HAP-1 (cell line): ENCODE measurements at regions not wholly inside any gene's neighbourhood (a gene's known extent, or its start where the extent isn't known, plus 50 kb on each side); places are given as distances from the start of the nearest gene placed in this dataset.

Experiments used
- DNase-seq, 2 experiments: peaks; one replicate each; pipeline ENCODE4 v3.0.0-alpha.2; 2016 to 2020; ENCODE audit warnings: low spot score in 2 of 2
- H3K27me3 ChIP-seq: fragments of 250-450 bp; sonication (Bioruptor Pico); 2 replicates; pipeline ENCODE4 v1.5.1; 2020; ENCODE audit warnings: low read depth, mild to moderate bottlenecking, moderate library complexity
- H3K36me3 ChIP-seq: fragments of 250-450 bp; sonication (Bioruptor Pico); replicated peaks from 2 replicates; pipeline ENCODE4 v1.5.1; 2020; ENCODE audit warnings: mild to moderate bottlenecking
- H3K4me1 ChIP-seq: fragments of 250-450 bp; sonication (Bioruptor Pico); 2 replicates; pipeline ENCODE4 v1.5.1; 2020; ENCODE audit warnings: mild to moderate bottlenecking
- H3K4me3 ChIP-seq: fragments of 250-450 bp; sonication (Bioruptor Pico); 2 replicates; pipeline ENCODE4 v1.5.1; 2020; ENCODE audit warnings: mild to moderate bottlenecking, moderate library complexity
- H3K9me3 ChIP-seq: fragments of 250-450 bp; sonication (Bioruptor Pico); 2 replicates; pipeline ENCODE4 v1.5.1; 2020; ENCODE audit warnings: mild to moderate bottlenecking, moderate library complexity
- in situ Hi-C: fragments of 300-500 bp; cut with MboI; formaldehyde crosslinking; loops from 3 replicates; pipeline ENCODE4 v1.14.3; 2020; ENCODE audit warnings: low sequenced_read_pairs, inconsistent platforms, mixed read lengths

- in situ Hi-C loops, result no loop called here
- no peak overlapping the region for H3K4me3 ChIP-seq
Observed at GRCh38 chr9:86515221-86515620, 161.0 kb upstream of the TUT7 start.

GRCh38 chr9:86513429-86513828 lies 159.2 kb upstream of the TUT7 start:
- Histone ChIP-seq H3K27me3 (peaks cover 3% of the 10 kb centered on the region; the same call in 1 of the 2 replicates), H3K9me3 (no peaks in the 10 kb centered on the region), H3K4me1 (no peaks in the 10 kb centered on the region), H3K4me3 (no peak overlapping the region), H3K36me3 (no peaks in the 10 kb centered on the region)
- in situ Hi-C loops, result no loop called here
- no peak for DNase-seq

More at GRCh38 chr9:86515221-86515620, 161.0 kb upstream of the TUT7 start:
- Histone ChIP-seq H3K9me3 (no peaks in the 10 kb centered on the region), H3K36me3 (no peaks in the 10 kb centered on the region), H3K27me3 (peaks cover 3% of the 10 kb centered on the region; the same call in 1 of the 2 replicates), H3K4me1 (no peaks in the 10 kb centered on the region)
- DNase-seq, result no peak

- Histone ChIP-seq H3K9me3 (no peaks in the 10 kb centered on the region), H3K4me3 (no peak overlapping the region), H3K4me1 (no peaks in the 10 kb centered on the region), H3K27me3 (peaks cover 4% of the 10 kb centered on the region; the same call in 1 of the 2 replicates), H3K36me3 (no peaks in the 10 kb centered on the region)
- in situ Hi-C loops, result no loop called here
- DNase-seq, result no peak
Observed at GRCh38 chr9:86512929-86513328, 158.7 kb upstream of the TUT7 start.

- Histone ChIP-seq H3K27me3 (peaks cover 6% of the 10 kb centered on the region; the same call in 1 of the 2 replicates), H3K4me1 (no peaks in the 10 kb centered on the region), H3K9me3 (no peaks in the 10 kb centered on the region), H3K36me3 (no peaks in the 10 kb centered on the region), H3K4me3 (no peak overlapping the region)
- no peak for DNase-seq
- in situ Hi-C loops, result no loop called here
Observed at GRCh38 chr9:86511614-86512360, 157.6 kb upstream of the TUT7 start.

- Histone ChIP-seq H3K9me3 (no peaks in the 10 kb centered on the region), H3K36me3 (no peaks in the 10 kb centered on the region), H3K4me1 (no peaks in the 10 kb centered on the region), H3K4me3 (no peak overlapping the region), H3K27me3 (0 out of 2 replicates have a peak, but pooled peaks cover 3% of the 10 kb centered on the region)
- DNase-seq, result no peak
- in situ Hi-C loops, result no loop called here
Observed at GRCh38 chr9:86508208-86508903, 154.1 kb upstream of the TUT7 start.

- Histone ChIP-seq H3K4me1 (no peaks in the 10 kb centered on the region), H3K4me3 (no peak overlapping the region), H3K27me3 (0 out of 2 replicates have a peak, but pooled peaks cover 6% of the 10 kb centered on the region), H3K9me3 (no peaks in the 10 kb centered on the region), H3K36me3 (no peaks in the 10 kb centered on the region)
- DNase-seq, result no peak
- in situ Hi-C loops, result no loop called here
Observed at GRCh38 chr9:86507212-86507630, 153.0 kb upstream of the TUT7 start.

GRCh38 chr9:86503942-86504341 lies 149.7 kb upstream of the TUT7 start:
- Histone ChIP-seq H3K4me1 (no peaks in the 10 kb centered on the region), H3K27me3 (0 out of 2 replicates have a peak, but pooled peaks cover 6% of the 10 kb centered on the region)
- DNase-seq, result no peak

GRCh38 chr9:86503314-86503713 lies 149.1 kb upstream of the TUT7 start:
- Histone ChIP-seq H3K4me3 (no peak overlapping the region), H3K4me1 (no peaks in the 10 kb centered on the region), H3K27me3 (0 out of 2 replicates have a peak, but pooled peaks cover 6% of the 10 kb centered on the region), H3K9me3 (no peaks in the 10 kb centered on the region), H3K36me3 (no peaks in the 10 kb centered on the region)
- in situ Hi-C loops, result no loop called here
- no peak for DNase-seq

More at GRCh38 chr9:86503942-86504341, 149.7 kb upstream of the TUT7 start:
- H3K4me3 ChIP-seq, result no peak overlapping the region
- H3K36me3 ChIP-seq, result no peaks in the 10 kb centered on the region
- in situ Hi-C loops, result no loop called here
- no peaks in the 10 kb centered on the region for H3K9me3 ChIP-seq

- Histone ChIP-seq H3K36me3 (no peaks in the 10 kb centered on the region), H3K4me1 (no peaks in the 10 kb centered on the region), H3K9me3 (no peaks in the 10 kb centered on the region), H3K4me3 (no peak overlapping the region), H3K27me3 (0 out of 2 replicates have a peak, but pooled peaks cover 3% of the 10 kb centered on the region)
- in situ Hi-C loops, result no loop called here
- DNase-seq, result no peak
Observed at GRCh38 chr9:86500667-86501435, 146.6 kb upstream of the TUT7 start.

- no peak for DNase-seq
- H3K9me3 ChIP-seq, result no peaks in the 10 kb centered on the region
- 0 out of 2 replicates have a peak, but pooled peaks cover 3% of the 10 kb centered on the region for H3K27me3 ChIP-seq
- in situ Hi-C loops, result no loop called here
- H3K4me3 ChIP-seq, result no peak overlapping the region
- no peaks in the 10 kb centered on the region for H3K36me3 ChIP-seq
- no peaks in the 10 kb centered on the region for H3K4me1 ChIP-seq
Observed at GRCh38 chr9:86500031-86500430, 145.8 kb upstream of the TUT7 start.

- no peaks in the 10 kb centered on the region for H3K9me3 ChIP-seq
- in situ Hi-C loops, result loop anchor here (25.0 kb wide), 1 partner anchor 843 kb away; no protein-coding TSS in a partner anchor
- no peaks in the 10 kb centered on the region for H3K4me1 ChIP-seq
- H3K4me3 ChIP-seq, result no peak overlapping the region
- no peaks in the 10 kb centered on the region for H3K36me3 ChIP-seq
- DNase-seq, result no peak
- no peaks in the 10 kb centered on the region for H3K27me3 ChIP-seq
Observed at GRCh38 chr9:86494644-86495111, 140.5 kb upstream of the TUT7 start.

GRCh38 chr9:86491468-86492266 lies 137.5 kb upstream of the TUT7 start:
- Histone ChIP-seq H3K36me3 (no peaks in the 10 kb centered on the region), H3K4me1 (no peaks in the 10 kb centered on the region), H3K9me3 (no peaks in the 10 kb centered on the region), H3K4me3 (no peak overlapping the region), H3K27me3 (no peaks in the 10 kb centered on the region)
- no peak for DNase-seq
- in situ Hi-C loops, result loop anchor here (25.0 kb wide), 1 partner anchor 846 kb away; no protein-coding TSS in a partner anchor

- no peak for DNase-seq
- no peaks in the 10 kb centered on the region for H3K36me3 ChIP-seq
- H3K4me1 ChIP-seq, result no peaks in the 10 kb centered on the region
- H3K9me3 ChIP-seq, result no peaks in the 10 kb centered on the region
- in situ Hi-C loops, result loop anchor here (25.0 kb wide), 1 partner anchor 849 kb away; no protein-coding TSS in a partner anchor
- H3K4me3 ChIP-seq, result no peak overlapping the region
- no peaks in the 10 kb centered on the region for H3K27me3 ChIP-seq
Observed at GRCh38 chr9:86488794-86489193, 134.6 kb upstream of the TUT7 start.
